GM19043 (cell line): ENCODE measurements at regions not wholly inside any gene's neighbourhood (a gene's known extent, or its start where the extent isn't known, plus 50 kb on each side); places are given as distances from the start of the nearest gene placed in this dataset.
A peak's percentile ranks its signal among the peaks of the same experiment; 100 is the strongest.

Experiments used
- ATAC-seq: cut with Tn5 transposase; IDR thresholded peaks from one replicate; pipeline ENCODE4 v1.9.1; 2021; ENCODE audit warnings: low read depth; ENCODE audit not compliant: unreplicated experiment

- peak; percentile 39 for ATAC-seq
These were observed 98.8 kb upstream of the DUSP10 start for GRCh38 chr1:221840511-221841243.

DNA sequence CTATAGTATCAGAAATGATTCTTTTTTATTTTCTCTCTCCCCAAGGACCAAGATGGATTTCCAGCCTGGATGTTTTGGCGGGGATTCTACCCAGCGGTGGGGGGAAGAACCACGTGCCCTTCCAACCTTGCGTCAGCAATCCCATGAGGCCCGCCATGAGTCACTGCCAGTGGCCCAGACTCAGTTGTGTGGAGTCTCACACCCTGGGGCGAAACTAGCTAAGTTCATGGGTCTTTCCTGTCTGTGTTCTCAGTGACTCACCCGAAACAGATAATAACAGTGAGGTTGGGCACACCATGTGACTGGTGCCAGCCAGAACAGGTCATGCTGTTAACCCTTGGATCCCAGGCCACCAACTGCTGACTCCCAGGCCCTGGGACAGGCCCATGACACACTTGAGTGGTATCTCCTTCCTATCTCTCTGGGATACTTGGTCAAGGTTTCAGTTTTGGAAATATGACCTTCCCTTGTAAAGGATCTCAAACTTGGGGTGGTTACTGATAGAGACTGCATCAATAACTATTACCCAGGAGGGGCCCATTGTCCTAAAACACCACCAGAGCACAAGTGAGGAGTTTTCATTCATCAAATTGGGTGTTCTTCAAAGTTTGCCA lies 98.0 kb upstream of the DUSP10 start:
- ATAC-seq, result peak; percentile 81

- peak; percentile 4 for ATAC-seq
These were observed 97.4 kb upstream of the DUSP10 start for GRCh38 chr1:221839321-221839720.

DNA sequence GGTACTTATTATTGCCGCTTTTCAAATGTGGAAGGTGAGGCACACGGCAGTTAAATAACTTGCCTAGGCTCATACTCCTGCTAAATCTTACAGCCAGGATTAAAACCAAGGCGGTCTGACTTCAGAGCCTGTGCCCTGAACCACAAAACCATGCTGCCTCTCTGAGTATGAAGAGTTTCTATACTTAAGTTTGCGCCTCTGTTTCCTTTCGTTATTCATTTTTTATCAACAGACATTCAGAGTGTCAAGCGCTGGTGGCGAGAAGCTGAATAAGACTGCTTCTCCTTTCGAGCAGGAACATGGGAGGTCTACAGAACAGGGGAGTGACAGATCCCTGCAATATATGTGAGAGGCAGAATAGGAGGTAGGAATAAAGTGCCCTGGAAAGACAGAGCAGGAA lies 96.0 kb upstream of the DUSP10 start:
- peak; percentile 35 for ATAC-seq

DNA sequence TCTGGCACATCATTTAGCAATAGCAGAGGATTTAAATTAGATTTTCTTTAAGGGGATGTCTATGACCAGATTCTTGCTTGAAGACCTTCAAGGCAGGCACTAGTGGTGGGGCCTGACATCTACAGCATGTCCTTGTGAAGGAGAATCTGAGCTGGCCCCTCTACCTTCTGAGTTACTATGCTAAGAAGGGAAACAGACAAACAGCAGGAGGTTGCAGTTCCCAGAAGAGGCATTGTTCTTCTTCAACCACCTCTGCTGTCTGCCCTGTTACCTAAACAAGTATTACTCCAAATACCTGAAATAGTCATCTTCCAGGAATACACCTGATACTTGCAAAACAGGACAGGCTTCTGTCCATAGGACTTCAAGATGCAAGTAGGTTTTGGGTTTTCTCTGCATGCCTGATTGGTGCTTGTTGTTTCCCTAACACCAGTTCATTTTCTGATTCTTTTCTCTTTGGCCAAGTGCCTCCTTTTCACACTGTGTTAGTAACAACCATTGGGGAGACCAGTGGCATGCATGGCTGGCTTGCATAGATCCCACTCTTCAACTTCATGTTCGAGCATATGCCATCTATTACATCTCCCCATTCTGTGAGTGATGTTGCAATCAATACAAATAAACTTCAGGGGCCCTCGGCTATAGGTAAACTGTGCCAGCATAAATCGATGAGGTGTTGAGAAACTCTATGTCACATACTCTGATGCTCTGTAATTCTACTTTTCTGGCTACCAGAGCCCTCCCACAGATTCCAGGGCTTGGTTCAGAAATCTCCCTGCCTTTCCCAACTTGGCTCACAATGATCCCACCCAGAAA lies 93.0 kb upstream of the DUSP10 start:
- no peak for ATAC-seq

DNA sequence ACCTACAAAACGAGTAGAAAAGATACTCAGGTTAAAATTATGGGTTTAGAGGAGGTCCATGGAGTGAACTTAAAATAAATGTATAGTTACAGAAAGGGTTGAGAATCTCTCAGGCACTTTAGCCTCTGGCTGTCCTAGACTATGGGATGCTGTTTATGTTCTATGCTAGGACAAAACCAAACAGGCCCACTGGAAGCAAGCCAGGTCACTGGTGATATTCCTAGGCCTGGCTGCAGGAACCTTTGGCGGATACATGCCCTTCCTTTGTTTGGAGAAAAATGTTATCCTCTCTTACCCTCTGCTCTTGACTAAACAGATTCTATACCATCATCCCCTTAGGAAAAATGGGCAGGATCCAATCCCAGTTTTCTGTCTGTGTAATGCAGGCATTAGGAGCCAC lies 90.7 kb upstream of the DUSP10 start:
- ATAC-seq, result no peak

- ATAC-seq, result no peak
These were observed 90.3 kb upstream of the DUSP10 start for GRCh38 chr1:221832151-221832550.

GRCh38 chr1:221829327-221830015 lies 87.6 kb upstream of the DUSP10 start:
- no peak for ATAC-seq

DNA sequence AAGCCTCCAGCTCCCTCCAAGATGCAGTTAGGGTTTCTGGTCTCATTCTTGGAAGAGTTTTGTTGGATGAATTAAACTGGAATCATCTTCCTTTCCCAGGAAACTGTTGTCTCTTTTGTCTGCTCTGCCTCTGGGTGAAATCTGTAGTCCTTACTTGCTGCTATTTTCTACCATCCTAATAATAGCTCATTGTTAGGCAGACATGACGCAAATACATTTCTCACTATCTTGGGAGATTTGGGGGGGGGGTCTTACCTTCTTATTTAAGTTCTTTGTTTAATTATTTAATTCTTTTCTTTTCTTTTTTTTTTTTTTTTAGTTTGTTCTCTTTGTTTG lies 85.4 kb upstream of the DUSP10 start:
- ATAC-seq, result no peak

DNA sequence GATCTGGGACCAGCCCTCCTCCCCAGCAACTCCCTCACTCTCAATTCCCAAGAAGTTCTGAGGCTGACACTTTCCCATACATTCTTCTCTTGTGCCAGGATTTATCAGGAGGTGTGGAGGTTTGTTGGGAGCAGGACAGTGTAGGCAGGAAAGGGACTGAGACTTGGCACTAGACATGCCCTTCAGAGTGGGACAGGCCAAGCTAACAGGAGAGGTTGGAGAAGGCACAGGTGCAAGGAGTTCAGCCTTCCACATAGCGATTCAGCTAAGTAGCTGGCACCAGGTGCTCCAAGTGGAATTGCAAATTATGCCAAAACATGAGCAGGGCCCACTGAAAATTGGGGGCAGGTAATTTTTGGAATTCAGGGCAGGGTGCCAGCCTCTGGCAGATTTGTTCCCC lies 83.0 kb upstream of the DUSP10 start:
- ATAC-seq, result no peak

DNA sequence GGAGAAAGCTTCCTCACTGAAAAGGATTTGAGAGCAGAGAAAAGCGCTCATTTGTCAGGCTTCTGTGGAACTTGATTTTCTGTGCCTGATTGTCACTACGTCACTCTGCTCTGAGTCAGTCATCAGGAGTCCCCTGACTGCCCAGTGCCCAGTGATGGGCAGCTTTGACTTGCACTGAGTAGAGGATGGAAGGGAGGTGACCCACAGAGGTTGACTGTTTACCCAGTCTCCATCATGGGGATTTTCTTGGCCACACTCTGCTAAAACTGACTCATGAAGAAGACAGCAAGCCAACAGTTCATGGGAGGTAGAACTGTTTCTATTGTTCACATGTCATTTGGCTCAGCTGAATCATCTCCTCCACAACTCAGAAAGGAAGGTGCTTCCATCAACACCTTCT lies 82.1 kb upstream of the DUSP10 start:
- peak; percentile 33 for ATAC-seq

DNA sequence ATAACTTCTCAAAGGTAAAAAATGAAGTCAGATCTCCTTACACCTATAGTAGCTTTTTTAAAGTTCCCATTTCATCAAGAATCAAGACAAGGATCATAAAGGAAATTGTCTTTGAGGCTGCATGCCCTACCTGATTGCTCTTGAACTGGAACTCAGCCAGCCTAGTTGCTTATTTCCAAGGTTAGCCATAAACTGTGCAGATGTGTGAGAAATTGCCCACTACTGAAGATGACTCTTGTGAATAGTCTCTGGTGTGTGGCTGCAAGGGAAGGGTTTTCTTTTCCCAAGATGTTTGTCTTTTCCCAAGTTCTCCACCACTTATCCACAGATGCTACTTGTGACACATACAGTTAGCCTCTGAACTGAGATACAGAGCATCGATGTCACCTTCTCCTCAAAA lies 81.7 kb upstream of the DUSP10 start:
- ATAC-seq, result peak; percentile 9

DNA sequence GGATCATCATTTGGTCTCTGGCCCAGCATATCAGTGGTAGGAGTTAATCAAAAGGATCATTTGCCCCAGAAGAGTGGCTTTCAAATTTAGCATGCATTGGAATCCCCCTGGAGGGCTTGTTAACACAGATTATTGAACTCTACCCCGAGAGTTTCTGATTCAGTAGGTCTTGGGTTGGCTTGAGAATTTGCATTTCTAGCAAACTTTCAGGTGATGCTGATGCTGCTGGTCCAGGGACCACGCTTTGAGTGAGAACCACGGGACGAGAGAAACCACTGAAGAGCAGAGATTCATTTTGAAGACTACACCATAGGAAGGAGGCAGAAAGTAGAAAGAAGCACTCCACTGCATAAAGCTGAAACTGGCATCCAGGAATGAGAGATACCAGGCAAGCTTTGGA lies 81.3 kb upstream of the DUSP10 start:
- ATAC-seq, result peak; percentile 50

GRCh38 chr1:221822591-221822990 lies 80.7 kb upstream of the DUSP10 start:
- ATAC-seq, result no peak

DNA sequence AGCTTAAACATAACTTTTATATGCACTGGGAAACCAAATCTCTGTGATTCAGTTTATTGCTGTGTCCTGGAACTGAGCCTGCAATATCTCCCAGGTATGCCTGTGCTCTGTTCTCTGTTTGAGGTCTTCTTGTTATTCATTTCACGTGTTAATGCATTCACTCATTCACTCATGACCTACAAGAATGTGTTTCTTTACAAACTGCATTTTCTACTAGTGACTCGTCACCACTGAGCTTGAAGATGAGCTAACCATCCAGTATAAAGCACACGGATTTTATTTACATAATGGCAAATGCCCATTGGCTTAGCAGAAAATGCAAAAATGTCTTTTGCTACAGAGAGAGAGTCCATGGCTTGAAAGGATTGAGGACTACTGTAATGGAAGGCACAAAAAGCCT lies 75.0 kb upstream of the DUSP10 start:
- ATAC-seq, result no peak

GRCh38 chr1:221815660-221816059 lies 73.8 kb upstream of the DUSP10 start:
- ATAC-seq, result no peak

DNA sequence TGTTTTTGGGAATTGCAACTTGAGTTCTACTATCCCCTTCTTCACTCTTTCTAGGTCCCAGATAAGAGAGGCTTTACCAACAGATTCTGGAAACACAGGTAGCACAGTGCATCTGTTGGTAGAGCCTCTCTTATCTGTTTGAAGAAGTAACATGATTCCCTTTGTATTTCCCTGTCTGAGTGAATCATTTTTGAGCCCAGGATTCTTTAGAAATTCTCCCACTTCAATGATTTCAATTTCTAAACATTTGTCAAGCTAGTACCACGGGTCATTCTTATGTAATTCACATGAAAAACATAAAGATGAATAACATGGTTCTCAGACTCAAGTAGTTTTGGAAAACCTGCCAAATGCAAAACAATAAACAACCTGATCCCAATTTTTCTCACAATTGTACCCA lies 72.0 kb upstream of the DUSP10 start:
- ATAC-seq, result no peak

GRCh38 chr1:221812905-221813597 lies 71.2 kb upstream of the DUSP10 start:
- ATAC-seq, result no peak

- no peak for ATAC-seq
These were observed 70.3 kb upstream of the DUSP10 start for GRCh38 chr1:221812088-221812752.

DNA sequence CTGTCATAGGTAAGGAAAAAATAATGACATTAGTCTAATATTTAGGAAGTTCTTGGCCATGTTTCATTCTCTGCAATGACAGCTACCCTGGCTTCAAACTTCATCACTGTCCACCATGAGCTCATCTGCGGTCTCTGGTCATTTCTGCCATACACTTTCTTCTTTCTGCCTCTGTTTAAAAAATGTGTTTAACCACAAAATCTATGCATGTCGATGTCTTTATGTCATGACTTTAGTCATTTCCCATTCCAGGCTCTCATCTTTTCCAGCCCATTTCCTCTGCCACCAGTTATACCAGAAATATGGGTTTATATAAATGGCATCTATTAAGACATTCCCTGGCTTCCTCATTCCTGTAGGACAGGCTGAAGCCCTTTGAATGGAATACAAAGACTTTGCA lies 68.5 kb upstream of the DUSP10 start:
- ATAC-seq, result no peak
